ENCODE measurements at regions not wholly inside any gene's neighbourhood (a gene's known extent, or its start where the extent isn't known, plus 50 kb on each side); places are given as distances from the start of the nearest gene placed in this dataset.

- TF ChIP-seq CTCF (IDR thresholded peaks at IDR 0.05; ENCODE audit: poor library complexity) = no peak
- TF ChIP-seq EZH2phosphoT487 (IDR thresholded peaks at IDR 0.05; ENCODE audit: low read depth, severe bottlenecking, unreplicated experiment) = no peak
Observed at GRCh38 chr5:167916261-167916691, 375.2 kb upstream of the WWC1 start.

Data from hepatocyte (in vitro differentiated cells).